ENCODE measurements at regions not wholly inside any gene's neighbourhood (a gene's known extent, or its start where the extent isn't known, plus 50 kb on each side); places are given as distances from the start of the nearest gene placed in this dataset.

- Mint-ChIP-seq H3K4me3 (no peak overlapping the region), H3K9me3 (no peaks in the 10 kb centered on the region), H3K27ac (no peak overlapping the region), H3K36me3 (ENCODE audit: low read depth) (no peaks in the 10 kb centered on the region), H3K27me3 (no peaks in the 10 kb centered on the region), H3K4me1 (peaks cover 10% of the 10 kb centered on the region)
- ATAC-seq (replicated peaks), result peak; percentile 39
These were observed 247.6 kb upstream of the PWP1 start for GRCh38 chr12:107437954-107438353.

GRCh38 chr12:107439026-107439738, 246.4 kb upstream of the PWP1 start:
- no peaks in the 10 kb centered on the region for H3K9me3 Mint-ChIP-seq
- H3K36me3 Mint-ChIP-seq (ENCODE audit: low read depth), result no peaks in the 10 kb centered on the region
- H3K27ac Mint-ChIP-seq, result no peak overlapping the region
- H3K4me1 Mint-ChIP-seq, result peaks cover 17% of the 10 kb centered on the region
- H3K4me3 Mint-ChIP-seq, result no peak overlapping the region
- no peak for ATAC-seq (replicated peaks)
- no peaks in the 10 kb centered on the region for H3K27me3 Mint-ChIP-seq

GRCh38 chr12:107440606-107441005, 245.0 kb upstream of the PWP1 start:
- H3K27ac Mint-ChIP-seq, result no peak overlapping the region
- H3K27me3 Mint-ChIP-seq, result no peaks in the 10 kb centered on the region
- H3K4me3 Mint-ChIP-seq, result no peak overlapping the region
- H3K4me1 Mint-ChIP-seq, result peaks cover 27% of the 10 kb centered on the region
- no peaks in the 10 kb centered on the region for H3K9me3 Mint-ChIP-seq
- no peaks in the 10 kb centered on the region for H3K36me3 Mint-ChIP-seq (ENCODE audit: low read depth)
- no peak for ATAC-seq (replicated peaks)

- no peaks in the 10 kb centered on the region for H3K36me3 Mint-ChIP-seq (ENCODE audit: low read depth)
- no peaks in the 10 kb centered on the region for H3K9me3 Mint-ChIP-seq
- H3K27me3 Mint-ChIP-seq, result no peaks in the 10 kb centered on the region
- H3K4me3 Mint-ChIP-seq, result peak overlapping the region; percentile 54
- peaks cover 33% of the 10 kb centered on the region for H3K4me1 Mint-ChIP-seq
- peak; percentile 80 for ATAC-seq (replicated peaks)
- H3K27ac Mint-ChIP-seq, result peak overlapping the region; percentile 29
These were observed 243.8 kb upstream of the PWP1 start for GRCh38 chr12:107441665-107442300.

GRCh38 chr12:107442326-107442987, 243.1 kb upstream of the PWP1 start:
- Mint-ChIP-seq H3K27ac (peak overlapping the region; percentile 29), H3K36me3 (ENCODE audit: low read depth) (no peaks in the 10 kb centered on the region)

GRCh38 chr12:107443320-107444090, 242.1 kb upstream of the PWP1 start:
- Mint-ChIP-seq H3K9me3 (no peaks in the 10 kb centered on the region), H3K36me3 (ENCODE audit: low read depth) (no peaks in the 10 kb centered on the region), H3K27ac (no peak overlapping the region), H3K4me3 (no peak overlapping the region), H3K4me1 (peaks cover 37% of the 10 kb centered on the region), H3K27me3 (no peaks in the 10 kb centered on the region)
- no peak for ATAC-seq (replicated peaks)

More at GRCh38 chr12:107442326-107442987, 243.1 kb upstream of the PWP1 start:
- H3K4me3 Mint-ChIP-seq, result peak overlapping the region; percentile 54
- H3K9me3 Mint-ChIP-seq, result no peaks in the 10 kb centered on the region
- H3K4me1 Mint-ChIP-seq, result peaks cover 33% of the 10 kb centered on the region
- no peak for ATAC-seq (replicated peaks)
- H3K27me3 Mint-ChIP-seq, result no peaks in the 10 kb centered on the region

GRCh38 chr12:107444771-107445170, 240.8 kb upstream of the PWP1 start:
- no peaks in the 10 kb centered on the region for H3K9me3 Mint-ChIP-seq
- peaks cover 32% of the 10 kb centered on the region for H3K4me1 Mint-ChIP-seq
- no peak overlapping the region for H3K27ac Mint-ChIP-seq
- no peak overlapping the region for H3K4me3 Mint-ChIP-seq
- no peaks in the 10 kb centered on the region for H3K36me3 Mint-ChIP-seq (ENCODE audit: low read depth)
- ATAC-seq (replicated peaks), result no peak
- H3K27me3 Mint-ChIP-seq, result no peaks in the 10 kb centered on the region

GRCh38 chr12:107446476-107446875, 239.1 kb upstream of the PWP1 start:
- Mint-ChIP-seq H3K27me3 (no peaks in the 10 kb centered on the region), H3K4me1 (peaks cover 28% of the 10 kb centered on the region), H3K4me3 (no peak overlapping the region), H3K9me3 (no peaks in the 10 kb centered on the region), H3K36me3 (ENCODE audit: low read depth) (no peaks in the 10 kb centered on the region), H3K27ac (no peak overlapping the region)
- no peak for ATAC-seq (replicated peaks)

- Mint-ChIP-seq H3K27ac (no peak overlapping the region), H3K4me3 (no peak overlapping the region), H3K36me3 (ENCODE audit: low read depth) (no peaks in the 10 kb centered on the region), H3K9me3 (peaks cover 3% of the 10 kb centered on the region), H3K27me3 (no peaks in the 10 kb centered on the region), H3K4me1 (peaks cover 33% of the 10 kb centered on the region)
- ATAC-seq (replicated peaks), result no peak
These were observed 238.3 kb upstream of the PWP1 start for GRCh38 chr12:107447336-107447735.

- H3K27ac Mint-ChIP-seq, result no peak overlapping the region
- H3K27me3 Mint-ChIP-seq, result no peaks in the 10 kb centered on the region
- H3K4me3 Mint-ChIP-seq, result no peak overlapping the region
- no peak for ATAC-seq (replicated peaks)
- H3K4me1 Mint-ChIP-seq, result peaks cover 31% of the 10 kb centered on the region
- H3K36me3 Mint-ChIP-seq (ENCODE audit: low read depth), result no peaks in the 10 kb centered on the region
- H3K9me3 Mint-ChIP-seq, result peaks cover 3% of the 10 kb centered on the region
These were observed 237.4 kb upstream of the PWP1 start for GRCh38 chr12:107448198-107448597.

GRCh38 chr12:107449891-107450290, 235.7 kb upstream of the PWP1 start:
- Mint-ChIP-seq H3K36me3 (ENCODE audit: low read depth) (no peaks in the 10 kb centered on the region), H3K9me3 (peaks cover 3% of the 10 kb centered on the region), H3K27me3 (no peaks in the 10 kb centered on the region), H3K4me1 (peaks cover 23% of the 10 kb centered on the region), H3K27ac (no peak overlapping the region), H3K4me3 (no peak overlapping the region)
- peak; percentile 26 for ATAC-seq (replicated peaks)

GRCh38 chr12:107450541-107450940, 235.1 kb upstream of the PWP1 start:
- Mint-ChIP-seq H3K27me3 (no peaks in the 10 kb centered on the region), H3K4me1 (peaks cover 17% of the 10 kb centered on the region)
- no peak for ATAC-seq (replicated peaks)

GRCh38 chr12:107451246-107451645, 234.4 kb upstream of the PWP1 start:
- no peak overlapping the region for H3K27ac Mint-ChIP-seq
- no peaks in the 10 kb centered on the region for H3K27me3 Mint-ChIP-seq
- H3K9me3 Mint-ChIP-seq, result peaks cover 3% of the 10 kb centered on the region
- no peak overlapping the region for H3K4me3 Mint-ChIP-seq
- ATAC-seq (replicated peaks), result no peak
- peaks cover 12% of the 10 kb centered on the region for H3K4me1 Mint-ChIP-seq
- H3K36me3 Mint-ChIP-seq (ENCODE audit: low read depth), result no peaks in the 10 kb centered on the region

More at GRCh38 chr12:107450541-107450940, 235.1 kb upstream of the PWP1 start:
- no peaks in the 10 kb centered on the region for H3K36me3 Mint-ChIP-seq (ENCODE audit: low read depth)
- H3K4me3 Mint-ChIP-seq, result no peak overlapping the region
- H3K9me3 Mint-ChIP-seq, result peaks cover 3% of the 10 kb centered on the region
- no peak overlapping the region for H3K27ac Mint-ChIP-seq

GRCh38 chr12:107454109-107454830, 231.3 kb upstream of the PWP1 start:
- Mint-ChIP-seq H3K4me1 (peaks cover 7% of the 10 kb centered on the region), H3K9me3 (peaks cover 3% of the 10 kb centered on the region)

More at GRCh38 chr12:107454109-107454830, 231.3 kb upstream of the PWP1 start:
- no peaks in the 10 kb centered on the region for H3K27me3 Mint-ChIP-seq
- no peak overlapping the region for H3K4me3 Mint-ChIP-seq
- H3K36me3 Mint-ChIP-seq (ENCODE audit: low read depth), result no peaks in the 10 kb centered on the region
- H3K27ac Mint-ChIP-seq, result no peak overlapping the region
- ATAC-seq (replicated peaks), result no peak

Data from activated T-helper 17 cell treated with anti-CD3 and anti-CD28 coated beads, Interleukin-2, amount 50 U/mL, for 72 hours (primary cell).